DMS53 (cell line): ENCODE measurements at regions not wholly inside any gene's neighbourhood (a gene's known extent, or its start where the extent isn't known, plus 50 kb on each side); places are given as distances from the start of the nearest gene placed in this dataset.

ENCODE experiments used
- DNase-seq: peaks from one replicate; lab custom pipeline; 2025; lab: John Stamatoyannopoulos, UW

DNA sequence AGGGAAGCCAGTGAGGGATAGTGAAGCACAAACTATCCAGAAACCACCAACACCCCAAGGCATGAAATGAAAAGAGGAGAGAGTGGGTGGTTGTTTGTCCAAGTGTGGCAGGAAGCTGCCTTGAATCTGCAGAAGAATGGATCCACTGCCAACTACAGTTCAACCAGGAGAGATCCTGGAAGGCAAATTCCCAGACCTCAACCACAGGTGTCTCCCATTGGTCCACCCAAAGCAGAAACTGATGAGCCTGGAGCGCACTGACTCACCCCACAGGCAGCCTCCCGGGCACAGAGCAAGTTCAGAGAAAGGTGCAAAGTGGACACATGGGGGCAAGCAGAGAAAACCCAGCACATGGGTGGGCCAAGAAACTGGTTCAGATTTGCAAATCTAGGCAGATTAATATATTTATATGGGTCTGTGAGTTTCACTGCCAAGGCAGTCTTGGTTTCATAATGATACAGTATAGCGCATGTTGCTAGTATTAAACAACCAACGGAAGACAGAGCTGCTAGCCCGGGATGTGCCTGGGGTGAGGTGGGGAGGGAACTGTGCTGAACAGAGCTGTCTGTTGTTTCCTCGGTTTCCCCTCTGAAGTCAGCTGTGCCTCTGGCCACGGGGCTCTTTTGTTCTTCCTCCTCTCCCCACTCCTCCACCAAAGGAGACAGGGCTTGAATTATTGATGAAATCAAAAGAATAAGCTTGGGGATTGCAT lies 416.2 kb upstream of the CCDC196 start:
- DNase-seq: no peak

GRCh38 chr14:66070542-66071319 lies 415.4 kb upstream of the CCDC196 start:
- peak; percentile 55 for DNase-seq

- DNase-seq: no peak
These were observed 413.7 kb upstream of the CCDC196 start for GRCh38 chr14:66072190-66073084.

- peak; percentile 2 for DNase-seq
These were observed 411.6 kb upstream of the CCDC196 start for GRCh38 chr14:66074537-66074936.

- DNase-seq: no peak
These were observed 410.0 kb upstream of the CCDC196 start for GRCh38 chr14:66076176-66076575.

GRCh38 chr14:66078006-66078405 lies 408.2 kb upstream of the CCDC196 start:
- no peak for DNase-seq

- DNase-seq: no peak
These were observed 404.4 kb upstream of the CCDC196 start for GRCh38 chr14:66081594-66082376.

- no peak for DNase-seq
These were observed 400.9 kb upstream of the CCDC196 start for GRCh38 chr14:66085224-66085623.

DNA sequence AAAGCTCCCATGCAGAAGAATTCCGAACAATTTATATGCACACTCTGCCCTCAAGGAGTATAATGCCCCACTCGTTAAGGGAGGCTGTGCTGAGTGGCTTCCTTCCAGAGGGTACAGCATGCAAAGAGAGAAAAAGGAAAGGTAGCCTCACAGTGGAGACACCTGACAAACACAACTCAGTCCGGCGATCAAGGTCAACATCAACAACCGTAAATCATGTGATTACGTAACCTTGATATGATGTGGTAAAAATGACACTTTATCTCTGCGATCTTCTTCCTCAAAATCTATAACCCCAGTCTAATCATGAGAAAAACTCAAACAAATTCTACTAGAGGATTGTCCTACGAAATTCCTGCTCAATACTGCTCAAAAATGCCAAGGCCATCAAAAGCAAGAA lies 400.5 kb upstream of the CCDC196 start:
- DNase-seq: no peak

GRCh38 chr14:66087231-66087630 lies 398.9 kb upstream of the CCDC196 start:
- DNase-seq: peak; percentile 31

- no peak for DNase-seq
These were observed 397.5 kb upstream of the CCDC196 start for GRCh38 chr14:66088656-66089055.

DNA sequence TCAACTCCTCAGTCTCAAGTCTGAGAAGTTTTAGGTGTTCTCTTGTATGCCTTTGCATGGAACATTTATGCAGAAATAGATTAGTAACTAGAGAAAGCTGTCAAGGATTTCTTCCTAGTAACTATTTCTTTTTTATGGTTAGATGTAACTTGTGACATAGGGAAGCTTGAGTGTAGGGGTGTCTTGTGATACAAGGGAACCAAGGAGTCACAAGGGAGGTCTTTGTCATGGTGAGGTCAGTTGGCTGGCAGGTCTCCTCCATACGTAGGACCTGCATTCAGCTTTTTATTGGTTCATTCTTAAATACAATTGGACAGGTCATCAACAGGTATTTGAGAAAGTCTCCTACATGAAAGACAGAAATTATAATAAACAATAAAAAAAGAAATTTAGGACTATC lies 394.0 kb upstream of the CCDC196 start:
- no peak for DNase-seq

GRCh38 chr14:66092748-66093147 lies 393.4 kb upstream of the CCDC196 start:
- DNase-seq: no peak

GRCh38 chr14:66094001-66094727 lies 392.0 kb upstream of the CCDC196 start:
- DNase-seq: no peak

DNA sequence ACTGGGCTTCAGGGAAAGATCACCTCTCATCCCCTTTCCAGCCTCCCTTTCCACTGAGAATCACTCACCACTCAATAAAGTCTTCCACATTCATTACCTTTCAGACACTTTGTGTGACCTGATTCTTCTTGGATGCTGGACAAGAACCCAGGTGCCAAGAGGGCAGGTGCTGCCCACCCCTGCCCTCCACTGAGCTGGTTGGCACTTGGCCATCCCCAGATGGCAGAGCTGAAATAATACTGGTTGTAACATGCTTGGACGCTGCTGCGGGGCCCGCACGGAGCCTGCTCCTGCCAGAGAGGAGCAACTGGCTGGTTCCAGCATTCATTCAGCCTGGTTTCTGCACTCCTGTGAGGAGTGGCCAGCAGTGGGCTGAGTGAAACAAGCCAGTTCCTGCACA lies 386.7 kb upstream of the CCDC196 start:
- DNase-seq: no peak

GRCh38 chr14:66099931-66100330 lies 386.2 kb upstream of the CCDC196 start:
- DNase-seq: no peak

- DNase-seq: no peak
These were observed 384.5 kb upstream of the CCDC196 start for GRCh38 chr14:66101662-66102061.

DNA sequence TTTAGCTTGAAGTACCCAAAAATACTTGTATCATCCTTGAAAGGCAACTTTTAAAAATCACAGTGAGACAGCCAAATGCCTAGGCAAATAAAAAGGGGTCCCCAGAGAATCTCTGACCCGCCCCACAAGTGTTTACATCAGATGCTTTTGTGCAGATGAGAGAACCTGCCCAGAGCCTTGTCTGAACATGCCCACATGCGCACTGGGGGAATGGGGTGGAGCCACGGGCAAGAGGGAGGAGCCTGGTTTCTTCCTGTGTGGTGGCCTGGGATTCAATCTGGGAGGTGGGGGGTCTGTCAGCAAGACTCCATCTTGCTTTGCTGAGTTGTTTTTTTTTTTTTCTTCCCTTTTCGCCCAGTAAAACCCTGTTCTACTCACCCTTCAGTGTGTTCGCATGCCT lies 381.7 kb upstream of the CCDC196 start:
- no peak for DNase-seq

- no peak for DNase-seq
These were observed 380.4 kb upstream of the CCDC196 start for GRCh38 chr14:66105815-66106214.

DNA sequence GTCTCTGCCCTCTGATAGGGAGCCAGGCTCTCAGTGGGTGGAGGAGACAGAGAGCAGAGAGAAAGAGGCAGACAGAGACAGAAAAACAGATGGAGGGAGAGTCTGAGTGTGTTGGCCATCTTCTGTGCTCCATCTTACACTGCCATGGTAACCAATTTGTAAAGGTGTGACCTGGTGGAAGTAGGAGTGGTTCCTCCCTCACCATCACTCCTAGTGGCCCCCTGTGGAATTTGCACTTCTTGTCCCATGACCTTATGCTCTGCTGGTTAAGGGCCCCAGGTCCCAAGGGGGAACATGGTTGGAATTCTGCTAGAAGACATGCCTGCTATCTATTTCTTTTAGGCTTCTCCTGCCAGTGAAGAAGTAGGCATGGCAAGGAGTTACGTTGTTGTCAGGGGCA lies 376.7 kb upstream of the CCDC196 start:
- DNase-seq: no peak

GRCh38 chr14:66111891-66112290 lies 374.3 kb upstream of the CCDC196 start:
- DNase-seq: no peak
